GM21360 (cell line): ENCODE measurements at regions not wholly inside any gene's neighbourhood (a gene's known extent, or its start where the extent isn't known, plus 50 kb on each side); places are given as distances from the start of the nearest gene placed in this dataset.
"Not testable (repeated sequence)": the region's sequence is repeated elsewhere in the genome, so short reads cannot be mapped to it uniquely, and the experiment has no call there.

Source experiments
- ATAC-seq: cut with Tn5 transposase; IDR thresholded peaks from one replicate; pipeline ENCODE4 v1.9.1; 2021; ENCODE audit warnings: mild to moderate bottlenecking, moderate library complexity; ENCODE audit not compliant: unreplicated experiment

DNA sequence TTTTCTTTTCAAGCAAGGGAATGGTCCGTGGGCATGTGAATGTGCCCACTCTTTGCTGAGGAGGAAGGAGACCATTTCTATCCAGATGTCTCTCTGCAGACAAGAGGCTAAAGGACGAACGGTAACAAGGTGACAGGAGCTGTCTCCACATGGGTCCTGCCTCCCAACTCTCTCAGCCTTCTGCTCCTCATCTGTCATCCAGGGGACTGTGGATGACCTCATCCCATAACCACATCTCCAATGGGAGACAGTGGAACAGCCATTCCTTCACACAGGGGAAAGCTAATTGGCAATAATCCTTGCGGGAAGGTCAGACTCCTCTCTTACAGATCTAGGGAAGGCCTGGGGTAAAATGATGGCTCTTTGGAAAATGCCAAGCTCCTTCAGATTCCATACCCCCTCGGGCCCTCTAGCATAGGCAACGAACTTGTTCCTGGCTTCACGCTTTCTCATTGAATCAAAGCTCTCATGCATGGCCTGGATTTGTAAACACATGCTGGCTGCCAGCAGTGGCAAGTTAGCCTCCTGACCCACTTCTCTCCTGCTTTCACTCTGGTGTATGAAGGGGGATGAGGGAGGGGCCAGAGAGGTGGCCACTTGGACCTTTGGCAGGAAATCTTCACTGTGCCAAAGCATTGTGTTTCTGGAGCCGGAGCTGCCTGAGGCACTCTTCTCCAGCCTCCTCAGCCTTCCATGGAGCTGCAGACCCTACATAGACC lies 65.8 kb upstream of the IKBKE start:
- ATAC-seq, result not testable (repeated sequence)

DNA sequence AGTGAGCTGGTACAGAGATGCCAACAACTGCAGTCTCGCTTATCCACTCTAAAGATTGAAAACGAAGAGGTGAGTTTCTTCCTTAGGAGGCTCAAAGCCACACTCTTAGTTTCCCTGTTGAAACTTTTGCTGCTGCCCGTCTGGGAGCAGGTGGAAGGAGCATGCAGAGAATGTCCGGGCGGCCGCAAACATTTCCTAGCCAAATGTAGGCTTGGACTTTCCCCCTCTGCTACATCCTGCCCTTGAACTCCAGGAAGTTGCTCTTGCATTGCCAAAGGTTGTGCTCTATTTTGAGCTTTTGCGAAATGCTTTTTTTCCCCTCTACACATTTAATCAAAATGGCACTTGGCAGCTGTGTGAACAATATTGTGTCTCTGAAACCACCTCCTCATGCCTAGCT lies 65.0 kb upstream of the IKBKE start:
- not testable (repeated sequence) for ATAC-seq

DNA sequence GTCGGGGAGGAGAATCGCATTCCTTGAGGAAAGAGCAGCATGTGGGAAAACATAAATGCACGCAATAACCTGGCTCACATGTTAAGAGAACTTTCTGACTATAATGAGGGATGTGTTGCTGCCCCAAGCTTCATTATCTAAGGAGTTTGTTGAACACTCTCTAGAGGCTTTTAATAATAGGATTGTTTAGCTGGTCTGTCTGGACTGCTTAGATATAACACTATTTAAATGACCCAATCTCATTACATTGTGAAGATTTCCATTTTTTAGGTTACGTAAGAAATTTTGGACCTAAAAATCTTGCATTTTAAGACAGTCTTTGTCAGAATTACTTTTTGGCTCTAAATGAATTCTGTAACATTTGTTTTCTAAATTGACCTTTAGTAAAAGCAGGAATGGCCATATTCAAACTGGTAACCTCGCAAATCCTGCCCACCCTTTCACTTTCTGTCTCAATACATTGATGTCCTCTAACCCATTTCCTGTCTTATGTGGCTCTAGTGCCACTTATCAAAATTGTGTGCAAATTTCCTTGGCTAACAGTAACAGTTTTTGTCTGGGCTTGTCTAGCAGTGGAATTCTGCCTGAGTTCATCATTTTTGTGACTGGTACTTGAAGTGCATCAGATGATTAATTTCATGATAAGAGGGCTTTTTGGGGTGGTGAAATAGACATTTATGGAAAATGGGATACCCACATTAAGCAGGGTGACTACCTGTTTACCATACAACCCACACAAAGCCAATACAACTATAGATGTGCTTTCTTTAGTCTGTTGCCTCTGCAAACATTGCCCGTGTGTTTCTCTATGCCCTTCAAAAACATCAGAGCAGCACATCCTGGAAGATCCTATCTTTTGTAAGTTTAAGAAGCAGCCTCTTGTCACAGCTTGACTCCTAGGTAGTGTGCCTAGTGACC lies 61.6 kb upstream of the IKBKE start:
- ATAC-seq, result not testable (repeated sequence)

DNA sequence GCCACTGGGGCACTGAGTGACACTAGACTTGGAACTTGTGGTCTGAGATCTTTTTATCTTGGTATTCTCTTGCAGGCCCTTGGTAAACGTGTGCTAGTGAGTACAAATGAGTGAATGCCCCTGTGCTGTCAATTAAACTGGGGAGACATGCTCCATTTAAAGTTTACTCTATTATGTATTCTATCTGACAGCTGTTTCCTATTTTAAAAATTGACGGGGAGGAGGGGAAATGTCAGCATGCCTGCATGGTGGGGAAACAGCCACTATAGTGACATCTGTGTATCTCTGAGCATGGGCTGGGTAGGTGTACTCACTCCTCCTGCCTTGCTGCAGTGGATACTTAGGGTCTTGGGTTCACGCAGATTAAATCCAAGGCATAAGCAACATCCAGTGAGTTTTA lies 59.0 kb upstream of the IKBKE start:
- no peak for ATAC-seq

DNA sequence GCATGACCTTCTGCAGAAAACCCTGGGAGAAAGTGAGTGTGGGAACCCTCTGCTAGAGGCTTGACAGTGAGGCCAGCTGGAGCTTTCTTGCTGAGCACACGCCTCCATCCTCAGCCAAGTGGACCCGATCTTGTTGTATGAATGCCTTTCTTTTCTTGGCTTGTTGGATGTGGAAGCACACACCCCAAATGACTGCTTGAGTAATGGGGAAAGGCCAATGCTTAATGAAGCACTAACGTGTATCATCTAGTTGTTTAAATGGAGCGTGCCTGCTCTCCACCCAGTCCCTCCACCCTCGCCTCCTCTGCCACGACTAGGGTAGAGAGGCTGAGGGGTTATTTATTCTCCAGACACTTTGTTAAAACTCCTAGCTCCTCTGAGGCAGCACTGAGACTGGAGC lies 54.3 kb upstream of the IKBKE start:
- ATAC-seq, result no peak

DNA sequence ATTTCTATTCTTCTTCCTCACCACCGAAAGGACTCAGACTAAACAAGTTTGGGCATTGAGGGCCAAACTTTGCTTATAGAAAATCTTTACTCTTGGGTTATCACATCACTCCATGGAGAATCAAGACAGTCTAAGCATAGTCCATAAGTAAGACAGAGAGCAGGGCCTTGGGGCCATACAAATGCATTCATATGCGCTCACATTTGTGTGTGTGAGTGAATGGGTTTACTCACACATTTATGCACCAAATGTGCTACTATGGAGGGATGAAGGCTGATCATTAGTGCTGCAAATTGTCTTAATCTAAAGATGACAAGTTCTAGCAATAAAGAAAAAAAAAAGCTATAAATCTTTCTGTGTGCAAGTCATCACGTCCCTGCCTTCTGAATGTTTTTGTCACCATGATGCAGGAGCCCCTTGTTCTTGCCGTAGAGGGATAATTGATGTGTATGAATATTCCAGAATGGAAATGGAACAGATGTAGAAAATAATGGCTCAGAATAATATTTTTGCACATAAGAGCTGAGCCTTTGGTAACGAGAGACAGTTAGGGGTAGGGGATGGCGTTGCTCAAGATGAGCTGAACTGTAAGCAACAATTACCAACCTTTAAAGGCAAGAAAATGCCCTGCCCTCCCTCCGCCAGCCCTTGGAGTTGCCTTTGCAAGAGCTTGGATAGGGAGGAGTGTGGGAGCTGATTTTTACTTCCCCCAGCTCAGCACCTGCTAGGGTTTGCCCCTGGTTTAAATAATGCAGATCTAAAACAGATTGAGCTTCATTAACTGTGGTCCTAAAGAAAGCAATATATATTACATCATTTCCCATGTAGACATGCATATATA lies 52.3 kb upstream of the IKBKE start:
- no peak for ATAC-seq

DNA sequence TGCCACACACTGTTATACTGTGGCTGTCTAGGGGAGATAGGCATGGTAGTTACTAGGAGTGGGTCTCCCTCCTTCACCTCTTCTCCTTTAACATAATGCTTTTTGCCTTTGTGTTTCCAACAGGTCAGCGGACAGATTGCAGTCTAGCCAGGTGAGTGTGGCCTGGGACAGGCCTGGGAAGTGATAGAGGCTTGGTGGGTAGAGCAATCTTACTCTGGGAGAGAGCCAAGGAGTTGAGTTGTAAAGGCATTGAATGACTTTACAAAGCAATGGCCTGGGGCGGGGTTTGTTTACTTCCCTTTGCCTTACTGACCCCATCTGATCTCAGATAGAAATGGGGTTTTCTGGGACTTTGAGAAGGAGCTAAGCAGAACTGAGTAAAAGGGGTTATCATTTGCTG lies 51.0 kb upstream of the IKBKE start:
- ATAC-seq, result no peak

DNA sequence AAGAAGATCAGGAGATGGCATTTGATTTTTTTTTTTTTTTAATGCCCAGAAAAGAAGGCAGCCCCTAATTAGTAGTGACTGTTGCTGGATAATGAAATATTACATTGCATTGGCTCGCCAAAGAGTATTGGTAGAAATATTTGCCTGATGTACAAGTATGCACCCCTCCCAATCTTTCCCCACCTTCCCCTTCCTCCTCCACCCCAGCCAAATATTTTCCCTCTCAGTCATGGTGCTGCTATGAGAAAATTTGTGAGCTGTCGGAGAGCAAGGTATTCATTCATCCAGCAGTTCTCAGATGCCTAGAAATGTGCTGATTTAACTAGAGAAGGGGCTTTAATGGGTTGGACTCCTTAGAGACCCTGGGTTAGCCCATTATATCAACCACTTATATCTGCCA lies 50.5 kb upstream of the IKBKE start:
- ATAC-seq, result no peak

DNA sequence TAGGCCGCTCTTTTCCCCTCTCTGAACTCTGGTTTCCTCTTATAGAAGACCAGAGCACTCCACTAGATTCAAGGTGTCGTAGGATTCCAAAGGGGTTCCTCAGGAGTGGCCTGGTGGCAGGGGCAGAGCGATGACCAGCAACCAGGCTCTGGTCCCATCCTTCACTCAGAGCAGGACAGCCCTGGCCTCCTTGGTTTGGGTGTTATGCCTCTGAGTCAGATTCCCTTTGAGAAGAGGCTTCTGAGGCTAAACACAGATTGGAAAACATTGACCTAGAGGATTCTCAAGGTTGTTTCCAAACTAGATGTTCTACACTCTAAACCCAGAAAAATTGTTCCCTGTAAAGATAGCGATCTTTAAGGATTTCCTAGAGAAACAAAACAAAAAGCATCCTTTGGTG lies 49.8 kb upstream of the IKBKE start:
- no peak for ATAC-seq
